HG03439 (cell line): ENCODE measurements at regions not wholly inside any gene's neighbourhood (a gene's known extent, or its start where the extent isn't known, plus 50 kb on each side); places are given as distances from the start of the nearest gene placed in this dataset.
"Not testable (repeated sequence)": the region's sequence is repeated elsewhere in the genome, so short reads cannot be mapped to it uniquely, and the experiment has no call there.

Experiments
- ATAC-seq: cut with Tn5 transposase; IDR thresholded peaks from one replicate; pipeline ENCODE4 v1.9.1; 2021; ENCODE audit warnings: mild to moderate bottlenecking, moderate library complexity; ENCODE audit not compliant: unreplicated experiment

GRCh38 chr18:78875016-78875777 lies 104.4 kb upstream of the SALL3 start:
- no peak for ATAC-seq

GRCh38 chr18:78875778-78876650 lies 103.6 kb upstream of the SALL3 start:
- ATAC-seq = no peak

GRCh38 chr18:78876868-78877267 lies 102.8 kb upstream of the SALL3 start:
- no peak for ATAC-seq

GRCh38 chr18:78878335-78878734 lies 101.3 kb upstream of the SALL3 start:
- ATAC-seq = no peak

- ATAC-seq = not testable (repeated sequence)
Measured at GRCh38 chr18:78879072-78879883, 100.3 kb upstream of the SALL3 start.

- ATAC-seq = no peak
Measured at GRCh38 chr18:78882585-78882984, 97.0 kb upstream of the SALL3 start.

GRCh38 chr18:78883501-78883900 lies 96.1 kb upstream of the SALL3 start:
- ATAC-seq = no peak

- no peak for ATAC-seq
Measured at GRCh38 chr18:78884502-78884901, 95.1 kb upstream of the SALL3 start.

GRCh38 chr18:78889250-78889649 lies 90.4 kb upstream of the SALL3 start:
- no peak for ATAC-seq

GRCh38 chr18:78890388-78890787 lies 89.2 kb upstream of the SALL3 start:
- ATAC-seq = no peak

- no peak for ATAC-seq
Measured at GRCh38 chr18:78891185-78891762, 88.3 kb upstream of the SALL3 start.

GRCh38 chr18:78892177-78892576 lies 87.4 kb upstream of the SALL3 start:
- ATAC-seq = no peak

- no peak for ATAC-seq
Measured at GRCh38 chr18:78892721-78893120, 86.9 kb upstream of the SALL3 start.

- ATAC-seq = no peak
Measured at GRCh38 chr18:78893281-78894032, 86.2 kb upstream of the SALL3 start.

- no peak for ATAC-seq
Measured at GRCh38 chr18:78894033-78894305, 85.6 kb upstream of the SALL3 start.

GRCh38 chr18:78895207-78896001 lies 84.2 kb upstream of the SALL3 start:
- no peak for ATAC-seq

- ATAC-seq = no peak
Measured at GRCh38 chr18:78896111-78896905, 83.3 kb upstream of the SALL3 start.

GRCh38 chr18:78898066-78898465 lies 81.6 kb upstream of the SALL3 start:
- no peak for ATAC-seq

- ATAC-seq = no peak
Measured at GRCh38 chr18:78898635-78899034, 81.0 kb upstream of the SALL3 start.
